Neural cell (in vitro differentiated cells): ENCODE measurements at regions not wholly inside any gene's neighbourhood (a gene's known extent, or its start where the extent isn't known, plus 50 kb on each side); places are given as distances from the start of the nearest gene placed in this dataset.

Experiments
- EP300 ChIP-seq: fragments of 450-650 bp; conservative IDR thresholded peaks from 2 replicates; pipeline ENCODE4 v1.6.1; 2014; ENCODE audit warnings: antibody characterized with exemption, mild to moderate bottlenecking, moderate library complexity; ENCODE audit not compliant: poor library complexity, severe bottlenecking
- EZH2 ChIP-seq: fragments of 200-600, 300-800 bp; shearing (Covaris generic), sonication (generic); IDR thresholded peaks from 2 replicates; pipeline ENCODE4 v1.6.1; 2014; ENCODE audit warnings: antibody characterized with exemption, low read length, borderline replicate concordance, mild to moderate bottlenecking; ENCODE audit not compliant: insufficient read depth, poor library complexity, severe bottlenecking
- MXI1 ChIP-seq: fragments of 450-650 bp; conservative IDR thresholded peaks from 2 replicates; pipeline ENCODE4 v1.6.1; 2014; ENCODE audit warnings: antibody characterized with exemption, mild to moderate bottlenecking; ENCODE audit not compliant: poor library complexity, severe bottlenecking
- POLR2AphosphoS5 ChIP-seq: IDR thresholded peaks from 2 replicates; pipeline ENCODE4 v1.6.1; 2012
- RAD21 ChIP-seq: fragments of 450-650 bp; conservative IDR thresholded peaks from 2 replicates; pipeline ENCODE4 v1.6.1; 2014; ENCODE audit warnings: antibody characterized with exemption, mild to moderate bottlenecking, moderate library complexity
- TAF1 ChIP-seq: IDR thresholded peaks from 2 replicates; pipeline ENCODE4 v1.6.1; 2012; ENCODE audit warnings: low read depth
- TF ChIP-seq, protein P1 (sequence below): fragments of 450-650 bp; IDR thresholded peaks from 2 replicates; pipeline ENCODE4 v1.5.1; 2014; ENCODE audit warnings: antibody characterized with exemption, mild to moderate bottlenecking, moderate library complexity; ENCODE audit not compliant: poor library complexity, severe bottlenecking
- TF ChIP-seq, protein P2 (sequence below): IDR thresholded peaks from 2 replicates; pipeline ENCODE4 v1.6.1; 2012; ENCODE audit warnings: borderline replicate concordance

DNA sequence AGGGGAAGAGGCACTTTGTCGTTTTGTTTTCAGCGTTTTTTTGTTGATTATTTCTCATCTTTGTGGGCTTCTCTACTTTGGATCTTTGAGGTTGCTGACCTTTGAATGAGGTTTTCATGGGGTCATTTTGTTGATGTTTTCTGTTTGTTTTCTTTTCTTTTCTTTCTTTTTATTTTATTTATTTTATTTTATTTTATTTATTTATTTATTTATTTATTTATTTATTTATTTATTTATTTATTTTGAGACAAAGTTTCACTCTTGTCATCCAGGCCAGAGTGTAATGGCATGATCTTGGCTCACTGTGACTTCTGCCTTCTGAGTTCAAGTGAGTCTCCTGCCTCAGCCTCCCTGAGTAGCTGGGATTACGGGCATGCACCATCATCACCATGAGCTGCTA lies 946.7 kb downstream of the TLE4 start:
- TF ChIP-seq, protein P1, sequence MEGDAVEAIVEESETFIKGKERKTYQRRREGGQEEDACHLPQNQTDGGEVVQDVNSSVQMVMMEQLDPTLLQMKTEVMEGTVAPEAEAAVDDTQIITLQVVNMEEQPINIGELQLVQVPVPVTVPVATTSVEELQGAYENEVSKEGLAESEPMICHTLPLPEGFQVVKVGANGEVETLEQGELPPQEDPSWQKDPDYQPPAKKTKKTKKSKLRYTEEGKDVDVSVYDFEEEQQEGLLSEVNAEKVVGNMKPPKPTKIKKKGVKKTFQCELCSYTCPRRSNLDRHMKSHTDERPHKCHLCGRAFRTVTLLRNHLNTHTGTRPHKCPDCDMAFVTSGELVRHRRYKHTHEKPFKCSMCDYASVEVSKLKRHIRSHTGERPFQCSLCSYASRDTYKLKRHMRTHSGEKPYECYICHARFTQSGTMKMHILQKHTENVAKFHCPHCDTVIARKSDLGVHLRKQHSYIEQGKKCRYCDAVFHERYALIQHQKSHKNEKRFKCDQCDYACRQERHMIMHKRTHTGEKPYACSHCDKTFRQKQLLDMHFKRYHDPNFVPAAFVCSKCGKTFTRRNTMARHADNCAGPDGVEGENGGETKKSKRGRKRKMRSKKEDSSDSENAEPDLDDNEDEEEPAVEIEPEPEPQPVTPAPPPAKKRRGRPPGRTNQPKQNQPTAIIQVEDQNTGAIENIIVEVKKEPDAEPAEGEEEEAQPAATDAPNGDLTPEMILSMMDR, result no peak
- no peak for TF ChIP-seq TAF1
- no peak for TF ChIP-seq EP300
- TF ChIP-seq EZH2, result no peak
- TF ChIP-seq MXI1, result no peak
- TF ChIP-seq POLR2AphosphoS5, result no peak
- no peak for TF ChIP-seq RAD21
- TF ChIP-seq, protein P2, sequence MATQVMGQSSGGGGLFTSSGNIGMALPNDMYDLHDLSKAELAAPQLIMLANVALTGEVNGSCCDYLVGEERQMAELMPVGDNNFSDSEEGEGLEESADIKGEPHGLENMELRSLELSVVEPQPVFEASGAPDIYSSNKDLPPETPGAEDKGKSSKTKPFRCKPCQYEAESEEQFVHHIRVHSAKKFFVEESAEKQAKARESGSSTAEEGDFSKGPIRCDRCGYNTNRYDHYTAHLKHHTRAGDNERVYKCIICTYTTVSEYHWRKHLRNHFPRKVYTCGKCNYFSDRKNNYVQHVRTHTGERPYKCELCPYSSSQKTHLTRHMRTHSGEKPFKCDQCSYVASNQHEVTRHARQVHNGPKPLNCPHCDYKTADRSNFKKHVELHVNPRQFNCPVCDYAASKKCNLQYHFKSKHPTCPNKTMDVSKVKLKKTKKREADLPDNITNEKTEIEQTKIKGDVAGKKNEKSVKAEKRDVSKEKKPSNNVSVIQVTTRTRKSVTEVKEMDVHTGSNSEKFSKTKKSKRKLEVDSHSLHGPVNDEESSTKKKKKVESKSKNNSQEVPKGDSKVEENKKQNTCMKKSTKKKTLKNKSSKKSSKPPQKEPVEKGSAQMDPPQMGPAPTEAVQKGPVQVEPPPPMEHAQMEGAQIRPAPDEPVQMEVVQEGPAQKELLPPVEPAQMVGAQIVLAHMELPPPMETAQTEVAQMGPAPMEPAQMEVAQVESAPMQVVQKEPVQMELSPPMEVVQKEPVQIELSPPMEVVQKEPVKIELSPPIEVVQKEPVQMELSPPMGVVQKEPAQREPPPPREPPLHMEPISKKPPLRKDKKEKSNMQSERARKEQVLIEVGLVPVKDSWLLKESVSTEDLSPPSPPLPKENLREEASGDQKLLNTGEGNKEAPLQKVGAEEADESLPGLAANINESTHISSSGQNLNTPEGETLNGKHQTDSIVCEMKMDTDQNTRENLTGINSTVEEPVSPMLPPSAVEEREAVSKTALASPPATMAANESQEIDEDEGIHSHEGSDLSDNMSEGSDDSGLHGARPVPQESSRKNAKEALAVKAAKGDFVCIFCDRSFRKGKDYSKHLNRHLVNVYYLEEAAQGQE, result no peak
